Endothelial cell (in vitro differentiated cells): ENCODE measurements at regions not wholly inside any gene's neighbourhood (a gene's known extent, or its start where the extent isn't known, plus 50 kb on each side); places are given as distances from the start of the nearest gene placed in this dataset.
A peak's percentile ranks its signal among the peaks of the same experiment; 100 is the strongest.

Experiments
- DNase-seq: peaks from one replicate; pipeline ENCODE4 v3.0.0; 2021; ENCODE audit warnings: low spot score
- H3K27ac Mint-ChIP-seq: one replicate; pipeline ENCODE4 v1.8.0; 2021; ENCODE audit warnings: mixed read lengths, inconsistent platforms; ENCODE audit not compliant: unreplicated experiment
- H3K27me3 Mint-ChIP-seq: one replicate; pipeline ENCODE4 v1.8.0; 2021; ENCODE audit warnings: mild to moderate bottlenecking, moderate library complexity, mixed read lengths, inconsistent platforms; ENCODE audit not compliant: unreplicated experiment
- H3K36me3 Mint-ChIP-seq: one replicate; pipeline ENCODE4 v1.8.0; 2021; ENCODE audit warnings: mild to moderate bottlenecking, low read depth, mixed read lengths, inconsistent platforms; ENCODE audit not compliant: unreplicated experiment
- H3K4me1 Mint-ChIP-seq: one replicate; pipeline ENCODE4 v1.8.0; 2021; ENCODE audit warnings: mild to moderate bottlenecking, mixed read lengths, inconsistent platforms; ENCODE audit not compliant: unreplicated experiment
- H3K4me3 Mint-ChIP-seq: one replicate; pipeline ENCODE4 v1.8.0; 2021; ENCODE audit warnings: mild to moderate bottlenecking, mixed read lengths, inconsistent platforms; ENCODE audit not compliant: unreplicated experiment
- H3K9me3 Mint-ChIP-seq: one replicate; pipeline ENCODE4 v1.8.0; 2021; ENCODE audit warnings: mixed read lengths, inconsistent platforms; ENCODE audit not compliant: unreplicated experiment
- CTCF ChIP-seq: fragments of 200-600 bp; sonication (generic); IDR thresholded peaks from one replicate; pipeline ENCODE4 v1.5.0; 2021; ENCODE audit warnings: antibody characterized with exemption; ENCODE audit not compliant: unreplicated experiment

- Mint-ChIP-seq H3K27ac (no peak overlapping the region), H3K4me1 (no peaks in the 10 kb centered on the region), H3K4me3 (no peak overlapping the region), H3K27me3 (peaks cover 23% of the 10 kb centered on the region), H3K9me3 (peaks cover 48% of the 10 kb centered on the region), H3K36me3 (peaks cover 31% of the 10 kb centered on the region)
- no peak for DNase-seq
- no peak for TF ChIP-seq CTCF
These were observed 317.8 kb downstream of the TMEM121 start for GRCh38 chr14:105844047-105844630.

- no peak for TF ChIP-seq CTCF
- H3K36me3 Mint-ChIP-seq = peaks cover 31% of the 10 kb centered on the region
- no peak overlapping the region for H3K4me3 Mint-ChIP-seq
- peak overlapping the region; percentile 48 for H3K27ac Mint-ChIP-seq
- peaks cover 48% of the 10 kb centered on the region for H3K9me3 Mint-ChIP-seq
- DNase-seq = no peak
- peaks cover 23% of the 10 kb centered on the region for H3K27me3 Mint-ChIP-seq
- no peaks in the 10 kb centered on the region for H3K4me1 Mint-ChIP-seq
These were observed 318.7 kb downstream of the TMEM121 start for GRCh38 chr14:105844810-105845724.

- no peak for TF ChIP-seq CTCF
- Mint-ChIP-seq H3K27me3 (peaks cover 23% of the 10 kb centered on the region), H3K36me3 (peaks cover 31% of the 10 kb centered on the region), H3K27ac (no peak overlapping the region), H3K4me1 (no peaks in the 10 kb centered on the region), H3K9me3 (peaks cover 48% of the 10 kb centered on the region), H3K4me3 (no peak overlapping the region)
- DNase-seq = no peak
These were observed 319.4 kb downstream of the TMEM121 start for GRCh38 chr14:105845725-105846309.

- Mint-ChIP-seq H3K27ac (no peak overlapping the region), H3K36me3 (peaks cover 31% of the 10 kb centered on the region), H3K27me3 (peaks cover 26% of the 10 kb centered on the region), H3K4me3 (peak overlapping the region; percentile 83), H3K9me3 (peaks cover 48% of the 10 kb centered on the region), H3K4me1 (no peaks in the 10 kb centered on the region)
- no peak for TF ChIP-seq CTCF
- DNase-seq = no peak
These were observed 319.9 kb downstream of the TMEM121 start for GRCh38 chr14:105846312-105846711.

GRCh38 chr14:105847400-105847799 lies 321.0 kb downstream of the TMEM121 start:
- Mint-ChIP-seq H3K4me3 (no peak overlapping the region), H3K27me3 (peaks cover 24% of the 10 kb centered on the region), H3K36me3 (peaks cover 23% of the 10 kb centered on the region), H3K4me1 (no peaks in the 10 kb centered on the region), H3K27ac (no peak overlapping the region), H3K9me3 (peaks cover 40% of the 10 kb centered on the region)
- no peak for TF ChIP-seq CTCF
- no peak for DNase-seq
